Panc1 (cell line): ENCODE measurements at regions not wholly inside any gene's neighbourhood (a gene's known extent, or its start where the extent isn't known, plus 50 kb on each side); places are given as distances from the start of the nearest gene placed in this dataset.

Source experiments
- POLR2AphosphoS5 ChIP-seq: IDR thresholded peaks from 2 replicates; pipeline ENCODE4 v1.6.1; 2012; ENCODE audit warnings: mild to moderate bottlenecking, low read depth, low read length, moderate library complexity
- REST ChIP-seq, 2 experiments: IDR thresholded peaks; 2 replicates each; pipeline ENCODE4 v1.6.1; 2011 to 2012; ENCODE audit warnings: low read depth in 2 of 2, control low read depth in 1 of 2, low read length in 1 of 2, mild to moderate bottlenecking in 1 of 2, moderate library complexity in 1 of 2; ENCODE audit not compliant: insufficient read depth in 1 of 2
- SIN3A ChIP-seq: IDR thresholded peaks from 2 replicates; pipeline ENCODE4 v1.6.1; 2012; ENCODE audit warnings: low read depth, mild to moderate bottlenecking, low read length, moderate library complexity, borderline replicate concordance; ENCODE audit not compliant: insufficient read depth
- TCF7L2 ChIP-seq: IDR thresholded peaks from 2 replicates; pipeline ENCODE4 v1.6.1; 2011; ENCODE audit warnings: mild to moderate bottlenecking, low read depth, low read length, inconsistent platforms
- TF ChIP-seq, protein P1 (sequence below): fragments of 450-650 bp; IDR thresholded peaks from 2 replicates; pipeline ENCODE4 v1.5.1; 2017; ENCODE audit warnings: mild to moderate bottlenecking

DNA sequence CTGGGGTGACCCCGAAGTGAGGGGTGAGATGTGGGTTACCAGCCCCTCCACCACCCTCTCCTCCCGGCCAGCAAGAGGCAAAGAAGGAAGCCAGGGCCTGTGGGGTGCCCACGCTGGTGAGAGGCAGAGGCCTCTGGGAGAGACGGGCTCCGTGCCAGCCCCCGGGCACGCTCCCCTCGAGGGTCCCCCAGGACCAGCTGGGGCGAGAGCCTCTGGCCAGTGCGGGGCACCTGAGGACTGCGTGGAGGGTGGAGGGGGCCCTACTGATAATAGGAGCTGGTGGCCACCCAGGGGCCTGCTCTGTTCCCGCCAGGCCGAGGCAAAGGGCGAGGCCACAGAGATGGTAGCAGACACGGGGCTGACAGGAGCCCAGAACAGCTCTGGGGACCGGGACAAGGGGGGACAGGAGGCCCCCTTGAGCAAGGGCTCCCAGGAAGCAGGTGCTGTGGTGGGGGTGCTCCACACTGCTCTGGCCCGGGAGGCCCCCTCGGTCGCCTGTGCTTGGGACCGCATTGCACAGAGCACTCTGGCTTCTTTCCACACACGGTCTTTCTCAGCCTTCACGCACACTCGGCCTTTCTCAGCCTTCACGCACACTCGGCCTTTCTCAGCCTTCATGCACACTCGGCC is 226.9 kb downstream of the TTLL2 start:
- TF ChIP-seq, protein P1, sequence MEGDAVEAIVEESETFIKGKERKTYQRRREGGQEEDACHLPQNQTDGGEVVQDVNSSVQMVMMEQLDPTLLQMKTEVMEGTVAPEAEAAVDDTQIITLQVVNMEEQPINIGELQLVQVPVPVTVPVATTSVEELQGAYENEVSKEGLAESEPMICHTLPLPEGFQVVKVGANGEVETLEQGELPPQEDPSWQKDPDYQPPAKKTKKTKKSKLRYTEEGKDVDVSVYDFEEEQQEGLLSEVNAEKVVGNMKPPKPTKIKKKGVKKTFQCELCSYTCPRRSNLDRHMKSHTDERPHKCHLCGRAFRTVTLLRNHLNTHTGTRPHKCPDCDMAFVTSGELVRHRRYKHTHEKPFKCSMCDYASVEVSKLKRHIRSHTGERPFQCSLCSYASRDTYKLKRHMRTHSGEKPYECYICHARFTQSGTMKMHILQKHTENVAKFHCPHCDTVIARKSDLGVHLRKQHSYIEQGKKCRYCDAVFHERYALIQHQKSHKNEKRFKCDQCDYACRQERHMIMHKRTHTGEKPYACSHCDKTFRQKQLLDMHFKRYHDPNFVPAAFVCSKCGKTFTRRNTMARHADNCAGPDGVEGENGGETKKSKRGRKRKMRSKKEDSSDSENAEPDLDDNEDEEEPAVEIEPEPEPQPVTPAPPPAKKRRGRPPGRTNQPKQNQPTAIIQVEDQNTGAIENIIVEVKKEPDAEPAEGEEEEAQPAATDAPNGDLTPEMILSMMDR: no peak
- TF ChIP-seq TCF7L2 (no peak), REST (IDR thresholded peaks at IDR 0.05; ENCODE audit: insufficient read depth in 1 of 2, low read depth in 2 of 2, low read length in 1 of 2) (no peak), POLR2AphosphoS5 (no peak), SIN3A (no peak)
